ES-I3 (cell line): ENCODE measurements at regions not wholly inside any gene's neighbourhood (a gene's known extent, or its start where the extent isn't known, plus 50 kb on each side); places are given as distances from the start of the nearest gene placed in this dataset.

Experiments
- H3K36me3 ChIP-seq: 2 replicates; pipeline ENCODE4 v1.6.1; 2013; ENCODE audit warnings: mild to moderate bottlenecking, low read length, control low read depth, moderate library complexity; ENCODE audit not compliant: insufficient read depth
- H3K4me1 ChIP-seq: 2 replicates; pipeline ENCODE4 v1.6.1; 2013; ENCODE audit warnings: mild to moderate bottlenecking, control low read depth, low read length; ENCODE audit not compliant: insufficient read depth
- H3K9ac ChIP-seq: 2 replicates; pipeline ENCODE4 v1.6.1; 2013; ENCODE audit warnings: low read depth, mild to moderate bottlenecking, low read length, moderate library complexity
- H3K9me3 ChIP-seq: 2 replicates; pipeline ENCODE4 v1.6.1; 2013; ENCODE audit warnings: mild to moderate bottlenecking, low read length, moderate library complexity; ENCODE audit not compliant: control insufficient read depth, insufficient read depth

DNA sequence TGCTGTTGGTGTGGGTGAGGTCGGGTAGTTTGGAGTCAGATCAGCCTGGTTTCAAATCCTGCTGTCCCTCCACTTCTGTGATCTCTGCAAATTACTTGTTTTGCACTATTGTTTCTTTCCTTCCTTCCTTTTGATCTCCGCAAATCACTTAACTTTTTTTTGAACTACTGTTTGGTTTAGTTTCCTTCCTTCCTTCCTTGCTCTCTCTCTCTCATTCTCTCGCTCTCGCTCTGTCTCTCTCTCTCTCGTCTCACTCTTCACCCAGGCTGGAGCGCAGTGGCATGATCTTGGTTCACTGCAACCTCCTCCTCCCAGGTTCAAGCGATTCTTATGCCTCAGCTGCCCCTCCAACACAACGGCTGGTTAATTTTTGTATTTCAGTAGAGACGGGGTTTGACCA, 141.6 kb upstream of the ITGA6 start:
- H3K36me3 ChIP-seq, result no peaks in the 10 kb centered on the region
- H3K9ac ChIP-seq, result no peak overlapping the region
- peaks cover 19% of the 10 kb centered on the region for H3K4me1 ChIP-seq
- H3K9me3 ChIP-seq, result no peaks in the 10 kb centered on the region

DNA sequence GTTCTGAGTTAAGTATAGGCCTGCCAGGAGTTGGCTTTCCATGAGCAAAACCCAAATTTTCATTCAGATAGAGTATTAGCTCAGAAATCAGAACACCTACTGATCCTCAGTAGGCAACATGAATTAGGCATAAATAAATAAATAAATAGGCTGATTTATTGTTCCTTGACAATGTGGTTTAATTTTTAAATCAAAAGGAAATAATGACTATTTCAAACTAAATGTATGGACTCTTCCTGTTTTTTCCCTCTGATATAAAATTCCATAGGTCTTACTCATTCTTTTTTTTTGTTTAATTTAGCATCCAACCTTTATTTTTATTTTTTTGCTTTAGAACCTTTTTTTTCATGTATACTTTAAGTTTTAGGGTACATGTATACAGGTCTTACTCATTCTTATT, 140.2 kb upstream of the ITGA6 start:
- Histone ChIP-seq H3K4me1 (peaks cover 19% of the 10 kb centered on the region), H3K9me3 (no peaks in the 10 kb centered on the region), H3K36me3 (no peaks in the 10 kb centered on the region), H3K9ac (no peak overlapping the region)

DNA sequence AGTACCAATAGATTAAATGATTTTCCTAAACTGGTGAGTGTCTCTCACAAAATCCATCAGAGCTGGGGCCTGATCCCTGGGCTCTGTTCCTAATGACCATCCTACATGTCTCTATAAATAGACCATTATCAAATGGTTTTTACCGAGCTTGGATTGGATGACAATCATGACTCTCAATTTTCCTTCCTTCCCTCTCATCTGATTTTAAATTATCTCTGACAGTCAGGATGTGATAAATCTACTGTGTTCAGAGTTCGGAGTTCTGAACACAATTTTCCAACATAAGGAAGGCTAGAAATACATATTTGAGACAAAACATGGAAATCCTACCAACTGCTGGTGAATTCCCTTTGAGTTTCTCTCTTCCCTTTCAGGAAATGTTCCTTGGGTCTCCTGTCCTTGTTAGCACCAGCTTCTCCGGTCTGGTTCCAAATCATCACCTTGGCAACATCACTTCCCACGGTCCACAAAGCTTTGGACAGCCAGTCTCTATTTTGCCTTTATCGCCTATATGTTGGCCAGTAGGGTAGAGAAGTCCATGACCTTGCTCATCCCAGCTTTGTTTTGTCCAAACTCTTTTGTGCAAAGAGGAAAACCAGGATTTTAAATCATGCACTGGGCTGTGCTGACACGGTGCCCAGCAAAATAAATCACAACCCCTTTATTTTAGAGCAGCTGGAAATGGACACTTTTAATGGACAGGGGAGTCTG, 139.6 kb upstream of the ITGA6 start:
- Histone ChIP-seq H3K4me1 (peaks cover 19% of the 10 kb centered on the region), H3K9me3 (no peaks in the 10 kb centered on the region), H3K36me3 (no peaks in the 10 kb centered on the region), H3K9ac (no peak overlapping the region)

DNA sequence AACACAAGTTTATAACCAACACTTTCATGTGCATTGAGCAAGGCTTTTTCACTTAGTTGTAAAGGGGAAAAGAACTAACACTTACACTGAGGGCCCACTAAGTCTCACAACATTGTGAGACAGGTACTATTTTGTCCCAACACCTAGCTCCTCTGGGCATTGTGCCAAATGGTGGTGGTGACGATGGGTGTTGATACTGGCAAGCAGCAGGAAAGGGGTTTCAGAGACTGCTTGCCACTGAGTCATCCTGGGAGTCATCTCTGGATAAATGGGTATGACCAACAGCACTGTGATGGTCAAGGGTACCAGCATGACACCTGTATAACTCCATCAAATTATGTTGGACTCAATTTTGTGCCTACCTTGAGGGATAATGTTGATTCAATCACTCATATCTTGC, 138.8 kb upstream of the ITGA6 start:
- no peaks in the 10 kb centered on the region for H3K9me3 ChIP-seq
- peaks cover 11% of the 10 kb centered on the region for H3K4me1 ChIP-seq
- H3K9ac ChIP-seq, result no peak overlapping the region
- H3K36me3 ChIP-seq, result no peaks in the 10 kb centered on the region

DNA sequence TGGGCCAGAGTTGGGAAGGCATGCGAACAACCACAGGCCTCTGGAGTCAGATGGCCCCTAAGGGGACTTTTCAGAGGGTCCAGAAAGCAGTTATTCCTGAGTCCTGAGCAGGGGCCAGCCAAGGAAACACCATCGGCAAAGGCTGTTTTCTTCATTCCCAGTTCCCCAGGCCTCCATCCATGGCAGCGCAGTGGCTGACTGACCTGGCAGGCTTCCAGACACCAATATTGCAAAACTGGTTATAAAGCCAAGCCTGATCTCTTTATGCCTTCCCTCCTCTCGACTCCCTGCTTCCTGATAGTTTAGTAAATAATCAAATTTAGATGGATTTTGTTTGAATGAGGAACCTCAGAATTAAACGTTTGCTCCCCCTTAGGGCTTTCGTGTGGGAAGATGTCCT, 133.4 kb upstream of the ITGA6 start:
- H3K4me1 ChIP-seq, result peaks cover 18% of the 10 kb centered on the region
- H3K9ac ChIP-seq, result no peak overlapping the region
- no peaks in the 10 kb centered on the region for H3K36me3 ChIP-seq
- no peaks in the 10 kb centered on the region for H3K9me3 ChIP-seq

DNA sequence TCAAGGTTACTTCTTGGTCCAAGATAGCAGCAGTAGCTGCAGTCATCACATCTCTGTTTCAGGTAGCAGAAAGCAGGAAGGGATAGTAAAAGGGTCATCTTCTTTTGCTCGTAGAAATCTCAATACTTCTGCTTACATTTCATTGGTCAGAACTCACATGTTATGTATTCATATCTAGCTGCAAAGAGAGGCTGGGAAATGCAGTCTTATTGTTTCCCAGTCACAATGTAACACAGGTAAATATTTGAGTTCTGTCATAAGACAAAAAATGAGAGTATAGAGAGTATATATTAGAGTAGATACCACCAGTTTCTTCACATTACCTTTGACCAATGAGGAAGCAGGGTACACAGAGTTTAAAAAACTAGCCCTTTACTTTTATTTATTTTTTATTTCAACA, 132.4 kb upstream of the ITGA6 start:
- Histone ChIP-seq H3K9ac (no peak overlapping the region), H3K36me3 (no peaks in the 10 kb centered on the region), H3K4me1 (peaks cover 18% of the 10 kb centered on the region), H3K9me3 (no peaks in the 10 kb centered on the region)

DNA sequence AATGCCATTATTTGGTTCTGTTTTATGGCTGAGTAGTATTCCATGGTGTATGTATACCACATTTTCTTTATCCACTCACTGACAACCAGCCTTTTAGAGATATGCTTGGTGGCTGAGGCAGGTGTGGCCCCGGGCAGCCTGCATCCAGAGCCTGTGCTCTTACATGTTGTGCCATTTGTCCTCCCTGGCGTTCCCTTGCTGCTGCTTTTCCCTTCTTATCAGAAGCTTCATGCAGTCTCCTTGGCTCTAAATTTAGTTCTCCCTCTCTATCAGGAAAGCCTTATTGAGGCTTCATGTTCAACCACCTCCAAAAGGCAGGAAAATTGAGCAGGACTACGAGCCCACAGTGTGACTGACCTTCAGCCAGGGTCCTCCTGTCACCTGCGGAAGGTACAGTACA, 131.7 kb upstream of the ITGA6 start:
- H3K4me1 ChIP-seq, result peaks cover 18% of the 10 kb centered on the region
- peaks cover under 1% of the 10 kb centered on the region; the same call in 1 of the 2 replicates for H3K9me3 ChIP-seq
- no peaks in the 10 kb centered on the region for H3K36me3 ChIP-seq
- no peak overlapping the region for H3K9ac ChIP-seq

DNA sequence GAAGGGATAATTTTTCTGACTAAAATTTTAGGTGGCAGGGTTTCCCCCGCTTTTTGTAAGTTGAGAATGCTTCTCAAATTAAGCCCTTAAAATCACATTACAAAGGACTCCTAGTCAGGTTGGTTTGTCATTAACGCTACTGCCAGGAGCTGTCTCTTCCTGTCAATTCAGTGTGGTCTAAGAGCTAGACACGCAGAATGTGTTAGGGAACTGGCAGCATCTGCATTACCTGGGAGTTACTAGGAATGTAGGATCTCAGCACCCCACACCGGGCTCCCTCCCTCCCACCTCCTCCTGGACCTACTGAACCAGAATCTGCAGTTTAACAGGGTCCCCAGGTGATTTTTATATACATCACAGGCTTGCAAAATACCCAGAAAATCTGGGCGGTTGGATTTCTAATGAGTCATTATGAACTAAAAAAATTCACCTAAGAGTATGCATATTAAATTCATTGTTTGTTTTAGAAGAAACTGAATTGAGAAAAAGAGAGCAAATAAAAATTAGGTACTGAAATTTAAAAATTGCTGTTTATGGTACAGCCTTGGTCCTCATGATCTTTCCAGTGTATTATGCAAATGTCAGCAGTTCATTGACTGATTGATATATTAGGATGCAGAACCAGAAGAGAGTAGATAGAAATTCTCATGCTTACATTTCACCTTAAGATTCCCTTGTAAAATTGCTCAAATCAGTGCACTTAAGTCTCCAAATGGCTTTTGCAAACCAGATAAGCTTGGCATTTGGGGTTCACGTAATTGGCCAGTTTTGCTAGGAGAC, 130.9 kb upstream of the ITGA6 start:
- Histone ChIP-seq H3K36me3 (no peaks in the 10 kb centered on the region), H3K4me1 (peaks cover 18% of the 10 kb centered on the region), H3K9me3 (peaks cover 2% of the 10 kb centered on the region; the same call in 1 of the 2 replicates)

DNA sequence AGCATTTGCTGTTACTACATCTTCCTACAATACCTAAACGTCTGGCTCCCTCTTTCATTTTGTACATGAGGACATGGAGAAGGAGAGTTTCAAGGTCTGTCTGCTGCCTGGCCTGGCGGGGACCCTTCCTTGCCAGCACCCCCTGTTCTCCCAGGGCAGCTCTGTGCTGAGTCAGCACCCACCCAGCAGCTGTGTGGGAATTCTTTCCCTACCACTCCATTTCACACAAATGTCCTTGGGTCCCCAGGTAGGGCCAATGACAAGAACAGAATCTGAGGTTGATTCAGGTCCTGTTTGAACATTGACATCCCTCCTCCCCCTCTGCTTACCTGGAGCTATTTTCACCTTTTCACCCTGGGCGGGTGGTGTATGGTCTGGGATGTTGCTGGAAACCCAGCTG, 129.9 kb upstream of the ITGA6 start:
- Histone ChIP-seq H3K9ac (no peak overlapping the region), H3K4me1 (peaks cover 18% of the 10 kb centered on the region), H3K36me3 (no peaks in the 10 kb centered on the region), H3K9me3 (peaks cover 2% of the 10 kb centered on the region; the same call in 1 of the 2 replicates)

More for the DNA sequence above, 130.9 kb upstream of the ITGA6 start:
- H3K9ac ChIP-seq, result no peak overlapping the region

DNA sequence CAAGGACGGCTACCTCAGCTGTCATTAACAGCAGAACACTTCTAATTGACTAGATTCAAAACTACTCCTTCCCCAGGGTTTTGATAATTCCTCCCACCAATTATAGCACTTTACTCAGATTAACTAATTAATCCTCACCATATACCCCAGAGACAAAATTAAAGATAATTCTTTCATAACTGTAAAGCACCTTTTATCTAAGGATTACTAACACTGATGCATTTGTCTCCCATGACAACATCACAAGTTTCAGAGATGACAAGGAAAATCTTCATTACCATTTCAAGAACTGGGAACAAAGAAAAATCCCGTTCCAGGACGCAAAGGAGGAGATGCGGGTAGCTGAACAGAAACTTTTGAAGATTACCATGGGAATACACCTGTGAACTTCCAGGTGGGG, 129.4 kb upstream of the ITGA6 start:
- Histone ChIP-seq H3K9me3 (peaks cover 2% of the 10 kb centered on the region; the same call in 1 of the 2 replicates), H3K9ac (no peak overlapping the region), H3K4me1 (peaks cover 18% of the 10 kb centered on the region), H3K36me3 (no peaks in the 10 kb centered on the region)

DNA sequence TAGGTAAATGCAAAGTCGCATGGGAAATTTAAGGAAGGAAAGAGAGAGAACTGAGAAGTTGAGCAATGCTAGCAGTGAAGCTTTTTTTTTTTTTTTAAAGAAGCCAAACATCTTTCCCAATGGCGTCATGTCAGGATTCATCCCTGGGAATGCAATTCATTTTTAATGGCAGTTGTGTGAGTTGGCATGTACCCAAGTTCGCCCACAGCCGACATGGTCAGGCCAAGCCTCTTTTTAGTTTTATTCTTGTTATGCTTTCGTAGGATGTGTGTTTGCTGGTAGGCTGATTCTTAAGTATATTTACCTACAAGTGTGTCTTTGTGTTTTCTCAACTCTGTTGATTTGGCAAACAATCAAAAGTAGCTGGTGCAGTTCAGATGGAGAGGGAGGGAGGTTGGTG, 127.6 kb upstream of the ITGA6 start:
- Histone ChIP-seq H3K36me3 (no peaks in the 10 kb centered on the region), H3K4me1 (peaks cover 18% of the 10 kb centered on the region), H3K9ac (no peak overlapping the region), H3K9me3 (peaks cover 2% of the 10 kb centered on the region; the same call in 1 of the 2 replicates)

DNA sequence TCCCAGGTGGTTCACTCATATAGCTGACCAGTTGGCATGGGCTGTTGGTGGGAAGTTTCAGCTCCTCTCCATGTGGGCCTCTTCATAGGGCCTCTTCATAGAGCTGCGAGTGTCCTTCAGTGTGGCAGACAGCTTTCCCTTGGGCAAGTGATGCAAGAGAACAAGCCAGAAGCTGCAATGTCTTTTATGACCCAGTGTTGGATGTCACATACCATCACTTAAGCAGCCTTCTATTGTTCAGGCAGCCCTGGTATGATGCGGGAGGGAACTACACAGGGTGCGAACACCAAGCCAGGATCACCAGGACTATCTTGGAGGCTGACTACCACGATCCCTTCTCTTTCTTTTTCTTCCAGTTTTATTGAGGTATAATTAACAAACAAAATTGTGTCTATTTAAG, 126.5 kb upstream of the ITGA6 start:
- H3K36me3 ChIP-seq, result no peaks in the 10 kb centered on the region
- no peak overlapping the region for H3K9ac ChIP-seq
- H3K9me3 ChIP-seq, result peaks cover 2% of the 10 kb centered on the region; the same call in 1 of the 2 replicates
- H3K4me1 ChIP-seq, result peaks cover 14% of the 10 kb centered on the region

DNA sequence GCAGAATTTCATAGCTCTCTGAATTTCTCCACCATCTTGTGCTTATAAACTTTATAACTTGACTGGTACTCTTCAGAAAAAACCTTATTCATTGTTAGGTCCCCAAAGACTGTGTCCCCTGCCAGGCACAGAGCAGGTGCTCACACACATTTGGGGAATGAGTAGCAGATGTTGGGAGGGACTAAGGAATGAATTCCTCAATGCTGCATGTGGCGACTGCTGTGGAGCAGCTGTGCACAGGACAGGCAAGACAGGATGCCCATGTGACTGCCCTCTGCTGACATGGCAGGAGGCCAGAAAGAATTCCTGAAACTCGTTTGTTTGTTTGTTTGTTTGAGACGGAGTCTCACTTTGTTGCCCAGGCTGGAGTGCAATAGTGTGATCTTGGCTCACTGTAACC, 122.3 kb upstream of the ITGA6 start:
- Histone ChIP-seq H3K4me1 (peaks cover 10% of the 10 kb centered on the region; the same call in 1 of the 2 replicates), H3K9me3 (peaks cover 2% of the 10 kb centered on the region; the same call in 1 of the 2 replicates)

DNA sequence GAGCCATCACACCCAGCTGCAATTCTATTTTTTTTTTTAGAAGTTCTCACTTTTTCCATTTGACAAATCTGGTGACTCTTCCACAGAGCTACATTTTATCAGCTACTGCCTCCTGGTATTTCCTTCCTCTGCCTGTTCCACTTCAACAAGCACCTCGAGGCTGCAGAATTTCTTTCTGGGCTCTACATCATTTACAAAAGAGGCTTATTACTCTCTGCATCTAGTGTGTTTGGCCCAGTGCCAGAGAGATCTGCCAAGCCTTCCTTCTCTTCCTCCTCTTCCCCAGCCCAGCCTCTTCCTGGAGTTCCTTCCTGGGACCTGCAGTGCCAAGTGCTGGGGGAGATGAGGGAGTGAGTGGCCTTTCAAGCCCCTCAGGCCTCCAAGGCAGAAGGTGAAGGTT, 119.6 kb upstream of the ITGA6 start:
- Histone ChIP-seq H3K4me1 (peaks cover 10% of the 10 kb centered on the region; the same call in 1 of the 2 replicates), H3K9ac (no peak overlapping the region), H3K36me3 (no peaks in the 10 kb centered on the region), H3K9me3 (no peaks in the 10 kb centered on the region)

More for the DNA sequence above, 122.3 kb upstream of the ITGA6 start:
- Histone ChIP-seq H3K9ac (no peak overlapping the region), H3K36me3 (no peaks in the 10 kb centered on the region)
